ENCODE measurements at regions not wholly inside any gene's neighbourhood (a gene's known extent, or its start where the extent isn't known, plus 50 kb on each side); places are given as distances from the start of the nearest gene placed in this dataset.
"Not testable (repeated sequence)": the region's sequence is repeated elsewhere in the genome, so short reads cannot be mapped to it uniquely, and the experiment has no call there.

DNA sequence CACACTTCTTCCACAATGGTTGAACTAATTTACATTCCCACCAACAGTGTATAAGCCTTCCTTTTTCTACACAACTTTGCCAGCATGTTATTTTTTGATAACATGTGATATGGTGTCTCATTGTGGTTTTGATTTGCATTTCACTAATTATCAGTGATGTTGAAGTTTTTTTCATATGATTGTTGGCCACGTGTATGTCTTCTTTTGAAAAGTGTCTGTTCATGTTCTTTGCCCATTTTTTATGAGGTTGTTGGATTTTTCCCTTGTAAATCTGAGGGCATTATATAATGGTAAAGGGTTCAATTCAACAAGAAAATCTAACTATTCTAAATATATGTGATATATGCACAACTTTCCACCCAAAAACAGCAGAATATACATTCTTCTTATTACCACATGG, 153.4 kb upstream of the POGK start:
- not testable (repeated sequence) for TF ChIP-seq ZSCAN16 (tag by site-specific recombination; IDR thresholded peaks at IDR 0.05); ZNF416 (tag by site-specific recombination; IDR thresholded peaks at IDR 0.05); KLF16 (tag by site-specific recombination; IDR thresholded peaks at IDR 0.05); IKZF3 (tag by site-specific recombination; IDR thresholded peaks at IDR 0.05); ZNF138 (tag by site-specific recombination; IDR thresholded peaks at IDR 0.05; ENCODE audit: borderline replicate concordance); YY2 (tag by site-specific recombination; IDR thresholded peaks at IDR 0.05); GFI1B (tag by site-specific recombination; IDR thresholded peaks at IDR 0.05); ZNF354C (tag by site-specific recombination; IDR thresholded peaks at IDR 0.05; ENCODE audit: borderline replicate concordance, low read depth); ZNF473 (tag by site-specific recombination; IDR thresholded peaks at IDR 0.05); ZBTB1 (tag by site-specific recombination; IDR thresholded peaks at IDR 0.05); ZNF621 (tag by site-specific recombination; IDR thresholded peaks at IDR 0.05)
- TF ChIP-seq, protein P1, sequence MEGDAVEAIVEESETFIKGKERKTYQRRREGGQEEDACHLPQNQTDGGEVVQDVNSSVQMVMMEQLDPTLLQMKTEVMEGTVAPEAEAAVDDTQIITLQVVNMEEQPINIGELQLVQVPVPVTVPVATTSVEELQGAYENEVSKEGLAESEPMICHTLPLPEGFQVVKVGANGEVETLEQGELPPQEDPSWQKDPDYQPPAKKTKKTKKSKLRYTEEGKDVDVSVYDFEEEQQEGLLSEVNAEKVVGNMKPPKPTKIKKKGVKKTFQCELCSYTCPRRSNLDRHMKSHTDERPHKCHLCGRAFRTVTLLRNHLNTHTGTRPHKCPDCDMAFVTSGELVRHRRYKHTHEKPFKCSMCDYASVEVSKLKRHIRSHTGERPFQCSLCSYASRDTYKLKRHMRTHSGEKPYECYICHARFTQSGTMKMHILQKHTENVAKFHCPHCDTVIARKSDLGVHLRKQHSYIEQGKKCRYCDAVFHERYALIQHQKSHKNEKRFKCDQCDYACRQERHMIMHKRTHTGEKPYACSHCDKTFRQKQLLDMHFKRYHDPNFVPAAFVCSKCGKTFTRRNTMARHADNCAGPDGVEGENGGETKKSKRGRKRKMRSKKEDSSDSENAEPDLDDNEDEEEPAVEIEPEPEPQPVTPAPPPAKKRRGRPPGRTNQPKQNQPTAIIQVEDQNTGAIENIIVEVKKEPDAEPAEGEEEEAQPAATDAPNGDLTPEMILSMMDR (tag by site-specific recombination; IDR thresholded peaks at IDR 0.05) = not testable (repeated sequence)
- TF ChIP-seq, protein P2, sequence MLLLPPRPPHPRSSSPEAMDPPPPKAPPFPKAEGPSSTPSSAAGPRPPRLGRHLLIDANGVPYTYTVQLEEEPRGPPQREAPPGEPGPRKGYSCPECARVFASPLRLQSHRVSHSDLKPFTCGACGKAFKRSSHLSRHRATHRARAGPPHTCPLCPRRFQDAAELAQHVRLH (tag by site-specific recombination; IDR thresholded peaks at IDR 0.05) = not testable (repeated sequence)
- TF ChIP-seq, protein P3, sequence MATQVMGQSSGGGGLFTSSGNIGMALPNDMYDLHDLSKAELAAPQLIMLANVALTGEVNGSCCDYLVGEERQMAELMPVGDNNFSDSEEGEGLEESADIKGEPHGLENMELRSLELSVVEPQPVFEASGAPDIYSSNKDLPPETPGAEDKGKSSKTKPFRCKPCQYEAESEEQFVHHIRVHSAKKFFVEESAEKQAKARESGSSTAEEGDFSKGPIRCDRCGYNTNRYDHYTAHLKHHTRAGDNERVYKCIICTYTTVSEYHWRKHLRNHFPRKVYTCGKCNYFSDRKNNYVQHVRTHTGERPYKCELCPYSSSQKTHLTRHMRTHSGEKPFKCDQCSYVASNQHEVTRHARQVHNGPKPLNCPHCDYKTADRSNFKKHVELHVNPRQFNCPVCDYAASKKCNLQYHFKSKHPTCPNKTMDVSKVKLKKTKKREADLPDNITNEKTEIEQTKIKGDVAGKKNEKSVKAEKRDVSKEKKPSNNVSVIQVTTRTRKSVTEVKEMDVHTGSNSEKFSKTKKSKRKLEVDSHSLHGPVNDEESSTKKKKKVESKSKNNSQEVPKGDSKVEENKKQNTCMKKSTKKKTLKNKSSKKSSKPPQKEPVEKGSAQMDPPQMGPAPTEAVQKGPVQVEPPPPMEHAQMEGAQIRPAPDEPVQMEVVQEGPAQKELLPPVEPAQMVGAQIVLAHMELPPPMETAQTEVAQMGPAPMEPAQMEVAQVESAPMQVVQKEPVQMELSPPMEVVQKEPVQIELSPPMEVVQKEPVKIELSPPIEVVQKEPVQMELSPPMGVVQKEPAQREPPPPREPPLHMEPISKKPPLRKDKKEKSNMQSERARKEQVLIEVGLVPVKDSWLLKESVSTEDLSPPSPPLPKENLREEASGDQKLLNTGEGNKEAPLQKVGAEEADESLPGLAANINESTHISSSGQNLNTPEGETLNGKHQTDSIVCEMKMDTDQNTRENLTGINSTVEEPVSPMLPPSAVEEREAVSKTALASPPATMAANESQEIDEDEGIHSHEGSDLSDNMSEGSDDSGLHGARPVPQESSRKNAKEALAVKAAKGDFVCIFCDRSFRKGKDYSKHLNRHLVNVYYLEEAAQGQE (tag by site-specific recombination; IDR thresholded peaks at IDR 0.05) = not testable (repeated sequence)
